DOHH2 (cell line): ENCODE measurements at regions not wholly inside any gene's neighbourhood (a gene's known extent, or its start where the extent isn't known, plus 50 kb on each side); places are given as distances from the start of the nearest gene placed in this dataset.

Experiments used
- H3F3A ChIP-seq: fragments of 200-600 bp; sonication (generic), shearing (Covaris generic); 2 replicates; pipeline ENCODE4 v1.6.0; 2016; ENCODE audit warnings: antibody characterized with exemption, mild to moderate bottlenecking; ENCODE audit not compliant: control insufficient read depth, insufficient read depth
- H3K27ac ChIP-seq: fragments of 200-600 bp; sonication (generic); 2 replicates; pipeline ENCODE4 v1.5.1; 2014; ENCODE audit warnings: low read depth, mild to moderate bottlenecking, low read length, moderate library complexity
- H3K27me3 ChIP-seq: fragments of 200-600 bp; sonication (generic); 2 replicates; pipeline ENCODE4 v1.6.1; 2014; ENCODE audit warnings: mild to moderate bottlenecking, low read length, mixed read lengths; ENCODE audit not compliant: control insufficient read depth
- H3K36me3 ChIP-seq: fragments of 200-600 bp; sonication (generic); 2 replicates; pipeline ENCODE4 v1.6.1; 2014; ENCODE audit warnings: mild to moderate bottlenecking, low read length, moderate library complexity, mixed read lengths; ENCODE audit not compliant: control insufficient read depth
- H3K4me1 ChIP-seq: fragments of 200-600 bp; sonication (generic); 2 replicates; pipeline ENCODE4 v1.6.1; 2014; ENCODE audit warnings: mild to moderate bottlenecking, low read length, mixed read lengths; ENCODE audit not compliant: control insufficient read depth
- H3K4me2 ChIP-seq: fragments of 200-600 bp; sonication (generic); 2 replicates; pipeline ENCODE4 v1.6.0; 2014; ENCODE audit warnings: mild to moderate bottlenecking, low read length, moderate library complexity
- H3K4me3 ChIP-seq: fragments of 200-600 bp; sonication (generic); 2 replicates; pipeline ENCODE4 v1.5.1; 2014; ENCODE audit warnings: mild to moderate bottlenecking, low read length, mixed read lengths
- H3K79me2 ChIP-seq: fragments of 200-600 bp; sonication (generic); 2 replicates; pipeline ENCODE4 v1.6.1; 2014; ENCODE audit warnings: mild to moderate bottlenecking, low read length, mixed read lengths; ENCODE audit not compliant: control insufficient read depth
- H3K9me2 ChIP-seq: fragments of 200-600 bp; sonication (generic); replicated peaks from 2 replicates; pipeline ENCODE4 v1.6.1; 2014; ENCODE audit warnings: mild to moderate bottlenecking, low read length, mixed read lengths; ENCODE audit not compliant: control insufficient read depth
- H3K9me3 ChIP-seq: fragments of 200-600 bp; sonication (generic); 2 replicates; pipeline ENCODE4 v1.6.1; 2014; ENCODE audit warnings: antibody characterized with exemption, low read length, mixed read lengths; ENCODE audit not compliant: control insufficient read depth, insufficient read depth
- H4K20me1 ChIP-seq: fragments of 200-600 bp; sonication (generic); 2 replicates; pipeline ENCODE4 v1.6.0; 2014; ENCODE audit warnings: low read depth, mild to moderate bottlenecking, antibody characterized with exemption, low read length, moderate library complexity; ENCODE audit not compliant: control insufficient read depth, insufficient read depth
- EZH2phosphoT487 ChIP-seq: fragments of 200-600 bp; sonication (generic); IDR thresholded peaks from 2 replicates; pipeline ENCODE4 v1.6.1; 2017; ENCODE audit warnings: borderline replicate concordance, mild to moderate bottlenecking, antibody characterized with exemption, low read length, moderate library complexity, mixed read lengths
- TF ChIP-seq, protein P1 (sequence below): fragments of 200-600 bp; sonication (generic); IDR thresholded peaks from one replicate; pipeline ENCODE4 v1.5.1; 2014; ENCODE audit warnings: antibody characterized with exemption, mild to moderate bottlenecking, low read depth, low read length; ENCODE audit not compliant: poor library complexity, severe bottlenecking

DNA sequence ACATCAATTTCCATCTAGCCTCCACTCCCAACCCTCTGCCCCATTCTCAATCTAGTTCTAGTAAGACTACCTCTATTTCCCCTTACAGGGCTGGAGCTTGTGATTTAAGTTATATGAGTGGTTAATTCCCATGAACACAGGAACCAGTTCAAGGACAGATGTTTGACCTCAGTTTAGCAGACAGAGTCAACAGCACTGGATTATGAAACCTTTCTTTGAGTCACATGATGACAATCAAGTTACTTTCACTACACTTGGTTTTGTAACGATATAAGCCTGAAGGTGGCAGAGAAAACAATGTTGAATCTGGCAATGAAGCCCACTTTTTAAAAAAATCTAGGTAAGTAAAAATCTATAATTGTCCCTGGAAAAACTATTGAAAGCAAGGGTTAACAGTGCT is 1646.2 kb upstream of the FLRT2 start:
- H3K36me3 ChIP-seq: no peaks in the 10 kb centered on the region
- H3K4me2 ChIP-seq: no peak overlapping the region
- H3K4me1 ChIP-seq: no peaks in the 10 kb centered on the region
- H3K9me2 ChIP-seq: no peaks in the 10 kb centered on the region
- H3K79me2 ChIP-seq: no peaks in the 10 kb centered on the region
- H3K27ac ChIP-seq: no peak overlapping the region
- H3F3A ChIP-seq: no peaks in the 10 kb centered on the region
- no peak overlapping the region for H3K4me3 ChIP-seq
- TF ChIP-seq, protein P1, sequence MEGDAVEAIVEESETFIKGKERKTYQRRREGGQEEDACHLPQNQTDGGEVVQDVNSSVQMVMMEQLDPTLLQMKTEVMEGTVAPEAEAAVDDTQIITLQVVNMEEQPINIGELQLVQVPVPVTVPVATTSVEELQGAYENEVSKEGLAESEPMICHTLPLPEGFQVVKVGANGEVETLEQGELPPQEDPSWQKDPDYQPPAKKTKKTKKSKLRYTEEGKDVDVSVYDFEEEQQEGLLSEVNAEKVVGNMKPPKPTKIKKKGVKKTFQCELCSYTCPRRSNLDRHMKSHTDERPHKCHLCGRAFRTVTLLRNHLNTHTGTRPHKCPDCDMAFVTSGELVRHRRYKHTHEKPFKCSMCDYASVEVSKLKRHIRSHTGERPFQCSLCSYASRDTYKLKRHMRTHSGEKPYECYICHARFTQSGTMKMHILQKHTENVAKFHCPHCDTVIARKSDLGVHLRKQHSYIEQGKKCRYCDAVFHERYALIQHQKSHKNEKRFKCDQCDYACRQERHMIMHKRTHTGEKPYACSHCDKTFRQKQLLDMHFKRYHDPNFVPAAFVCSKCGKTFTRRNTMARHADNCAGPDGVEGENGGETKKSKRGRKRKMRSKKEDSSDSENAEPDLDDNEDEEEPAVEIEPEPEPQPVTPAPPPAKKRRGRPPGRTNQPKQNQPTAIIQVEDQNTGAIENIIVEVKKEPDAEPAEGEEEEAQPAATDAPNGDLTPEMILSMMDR: no peak
- TF ChIP-seq EZH2phosphoT487: no peak
- no peaks in the 10 kb centered on the region for H3K27me3 ChIP-seq
- H4K20me1 ChIP-seq: no peaks in the 10 kb centered on the region
- H3K9me3 ChIP-seq: no peaks in the 10 kb centered on the region

DNA sequence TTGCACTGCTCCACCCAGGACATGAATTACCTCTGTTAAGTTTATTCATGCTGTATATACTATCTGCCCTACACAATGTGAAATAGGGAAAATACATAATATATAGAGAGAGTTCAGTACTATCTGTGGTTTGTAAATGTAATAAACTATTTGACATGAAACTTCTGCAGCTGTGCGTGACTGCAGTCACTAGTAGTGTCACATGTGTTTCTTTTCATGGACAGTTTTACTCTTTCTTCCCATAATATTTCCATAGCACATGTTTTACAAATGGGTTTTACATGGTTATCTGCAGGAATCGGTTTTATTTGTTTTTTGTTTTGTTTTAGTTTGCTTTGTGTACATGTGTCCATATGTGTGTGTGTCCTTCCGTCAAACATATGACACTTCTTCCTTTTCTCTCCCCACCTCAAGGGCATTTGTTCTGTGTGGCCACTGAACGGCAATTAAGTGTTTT is 1644.1 kb upstream of the FLRT2 start:
- H3K4me1 ChIP-seq: no peaks in the 10 kb centered on the region

DNA sequence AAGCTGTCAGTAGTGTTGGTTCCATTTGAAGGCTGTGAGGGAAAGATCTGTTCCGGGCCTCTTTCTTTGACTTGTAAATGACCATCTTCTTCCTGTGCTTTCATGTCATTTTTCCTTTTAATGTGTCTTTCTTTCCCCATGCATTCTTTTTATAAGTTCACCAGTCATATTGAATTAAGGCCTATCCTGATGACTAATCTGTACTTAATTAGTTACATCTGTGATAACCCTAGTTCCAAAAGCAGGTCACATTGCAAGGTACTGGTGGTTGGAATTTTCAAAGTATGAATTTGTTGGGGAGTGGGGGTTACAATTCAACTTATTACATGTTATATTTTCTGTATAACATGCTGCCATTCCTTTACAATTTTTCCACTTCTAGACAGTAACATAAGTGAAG is 1642.1 kb upstream of the FLRT2 start:
- Histone ChIP-seq H3K9me3 (no peaks in the 10 kb centered on the region), H3K36me3 (no peaks in the 10 kb centered on the region), H3F3A (no peaks in the 10 kb centered on the region), H3K79me2 (no peaks in the 10 kb centered on the region), H3K4me3 (no peak overlapping the region), H3K9me2 (no peaks in the 10 kb centered on the region), H4K20me1 (no peaks in the 10 kb centered on the region), H3K4me1 (no peaks in the 10 kb centered on the region), H3K27me3 (no peaks in the 10 kb centered on the region), H3K27ac (no peak overlapping the region), H3K4me2 (no peak overlapping the region)
- no peak for TF ChIP-seq EZH2phosphoT487
- TF ChIP-seq, protein P1: no peak

More for the DNA sequence above, 1644.1 kb upstream of the FLRT2 start:
- Histone ChIP-seq H3K27ac (no peak overlapping the region), H3K9me3 (no peaks in the 10 kb centered on the region), H3K4me2 (no peak overlapping the region), H3K27me3 (no peaks in the 10 kb centered on the region), H3K36me3 (no peaks in the 10 kb centered on the region), H3K4me3 (no peak overlapping the region), H3K9me2 (no peaks in the 10 kb centered on the region), H4K20me1 (no peaks in the 10 kb centered on the region), H3F3A (no peaks in the 10 kb centered on the region), H3K79me2 (no peaks in the 10 kb centered on the region)
- TF ChIP-seq EZH2phosphoT487: no peak
- TF ChIP-seq, protein P1: no peak

DNA sequence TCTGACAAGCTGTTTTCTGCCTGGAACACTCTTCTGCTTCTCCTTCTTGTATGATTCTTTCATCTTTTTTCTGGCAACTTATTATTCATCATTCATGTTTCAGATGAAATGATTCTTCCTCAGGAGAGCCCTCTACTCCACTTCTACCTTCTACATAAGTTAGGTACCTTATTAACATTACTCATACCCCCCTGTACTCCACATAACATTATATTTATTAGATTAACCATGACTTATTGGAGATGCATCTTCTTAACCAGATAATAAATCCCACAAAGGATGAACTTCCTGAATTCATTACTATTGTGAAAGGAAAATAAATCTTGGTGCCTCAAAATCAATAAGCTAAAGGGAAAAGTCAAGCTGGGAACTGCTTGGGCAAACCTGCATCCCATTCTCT is 1636.5 kb upstream of the FLRT2 start:
- Histone ChIP-seq H3K4me2 (no peak overlapping the region), H3K36me3 (no peaks in the 10 kb centered on the region), H3K9me3 (no peaks in the 10 kb centered on the region), H3K4me3 (no peak overlapping the region), H3K4me1 (no peaks in the 10 kb centered on the region), H3K27me3 (no peaks in the 10 kb centered on the region), H3K27ac (no peak overlapping the region), H3K9me2 (no peaks in the 10 kb centered on the region), H4K20me1 (no peaks in the 10 kb centered on the region), H3F3A (no peaks in the 10 kb centered on the region), H3K79me2 (no peaks in the 10 kb centered on the region)
- TF ChIP-seq, protein P1: no peak
- no peak for TF ChIP-seq EZH2phosphoT487
